CD14-positive monocyte (primary cell): ENCODE measurements at regions not wholly inside any gene's neighbourhood (a gene's known extent, or its start where the extent isn't known, plus 50 kb on each side); places are given as distances from the start of the nearest gene placed in this dataset.

ENCODE experiments used
- DNase-seq, 3 donors: peaks; one replicate each; pipeline ENCODE4 v3.0.0-alpha.2; 2011 to 2022
- H2AFZ ChIP-seq: 2 replicates; pipeline ENCODE4 v1.6.0; 2012; ENCODE audit warnings: mild to moderate bottlenecking, low read depth, low read length, inconsistent platforms; ENCODE audit not compliant: insufficient read depth, poor library complexity, severe bottlenecking
- H3K27ac ChIP-seq, 2 donors: 1 replicate in 1 of 2; 2 replicates in 1 of 2; pipeline ENCODE4 v1.5.1; 2012 to 2013; ENCODE audit warnings: low read length in 2 of 2, control low read depth in 1 of 2, inconsistent platforms in 1 of 2, low read depth in 1 of 2, mild to moderate bottlenecking in 1 of 2
- H3K27me3 ChIP-seq, 2 donors: one replicate each; pipeline versions ENCODE4 v1.6.0 to v1.6.1; 2011 to 2013; ENCODE audit warnings: low read length in 2 of 2; ENCODE audit not compliant: control insufficient read depth in 2 of 2, insufficient read depth in 2 of 2
- H3K36me3 ChIP-seq, 2 donors: replicated peaks in 1 of 2; 1 replicate in 1 of 2; 2 replicates in 1 of 2; pipeline versions ENCODE4 v1.5.1 to v1.6.1; 2012 to 2013; ENCODE audit warnings: low read length in 2 of 2, control low read depth in 1 of 2, inconsistent platforms in 1 of 2, mild to moderate bottlenecking in 1 of 2; ENCODE audit not compliant: insufficient read depth in 2 of 2, control insufficient read depth in 1 of 2
- H3K4me1 ChIP-seq, 2 donors: 1 replicate in 1 of 2; 2 replicates in 1 of 2; pipeline versions ENCODE4 v1.5.1 to v1.6.1; 2012 to 2013; ENCODE audit warnings: low read length in 2 of 2, control low read depth in 1 of 2, inconsistent platforms in 1 of 2, mild to moderate bottlenecking in 1 of 2, moderate library complexity in 1 of 2; ENCODE audit not compliant: insufficient read depth in 2 of 2, control insufficient read depth in 1 of 2
- H3K4me2 ChIP-seq: replicated peaks from 2 replicates; pipeline ENCODE3; 2012; ENCODE audit warnings: low read length, moderate library complexity, mild to moderate bottlenecking; ENCODE audit not compliant: poor library complexity, severe bottlenecking; ENCODE audit errors: extremely low read depth
- H3K4me3 ChIP-seq, 3 experiments: fragments of 200-600 bp in 1 of 3; sonication (generic) in 1 of 3; replicated peaks in 1 of 3; 1 replicate in 2 of 3; 2 replicates in 1 of 3; pipeline ENCODE4 v1.5.1; 2011 to 2013; ENCODE audit warnings: low read length in 3 of 3, mild to moderate bottlenecking in 3 of 3, control low read depth in 2 of 3, low read depth in 2 of 3, inconsistent platforms in 1 of 3, moderate library complexity in 1 of 3
- H3K79me2 ChIP-seq: 2 replicates; pipeline ENCODE4 v1.6.0; 2012; ENCODE audit warnings: mild to moderate bottlenecking, control low read depth, inconsistent platforms, low read length, moderate library complexity; ENCODE audit not compliant: insufficient read depth
- H3K9ac ChIP-seq: 2 replicates; pipeline ENCODE4 v1.6.0; 2017; ENCODE audit warnings: low read length, mild to moderate bottlenecking; ENCODE audit not compliant: insufficient read depth, poor library complexity, severe bottlenecking
- H3K9me3 ChIP-seq, 2 donors: replicated peaks in 1 of 2; 1 replicate in 1 of 2; 2 replicates in 1 of 2; pipeline versions ENCODE4 v1.5.1 to v1.6.1; 2012 to 2013; ENCODE audit warnings: low read length in 2 of 2, control low read depth in 1 of 2; ENCODE audit not compliant: control insufficient read depth in 1 of 2, insufficient read depth in 1 of 2
- H4K20me1 ChIP-seq: 2 replicates; pipeline ENCODE4 v1.6.0; 2012; ENCODE audit warnings: mild to moderate bottlenecking, low read length, control low read depth, moderate library complexity; ENCODE audit not compliant: insufficient read depth
- H3K27ac Mint-ChIP-seq, 7 donors: one replicate each; pipeline ENCODE4 v1.8.0; 2020; ENCODE audit warnings: mild to moderate bottlenecking in 7 of 7, mixed read lengths in 7 of 7, moderate library complexity in 6 of 7, inconsistent platforms in 2 of 7
- H3K27me3 Mint-ChIP-seq, 3 donors: one replicate each; pipeline ENCODE4 v1.8.0; 2021 to 2022; ENCODE audit warnings: low read depth in 3 of 3, mild to moderate bottlenecking in 3 of 3, mixed read lengths in 3 of 3, moderate library complexity in 3 of 3, inconsistent platforms in 1 of 3
- H3K36me3 Mint-ChIP-seq, 2 donors: one replicate each; pipeline ENCODE4 v1.8.0; 2020; ENCODE audit warnings: mixed read lengths in 2 of 2, inconsistent platforms in 1 of 2, mild to moderate bottlenecking in 1 of 2
- H3K4me1 Mint-ChIP-seq: one replicate; pipeline ENCODE4 v1.8.0; 2020; ENCODE audit warnings: mild to moderate bottlenecking, mixed read lengths
- H3K4me3 Mint-ChIP-seq, 2 donors: one replicate each; pipeline ENCODE4 v1.8.0; 2020; ENCODE audit warnings: mild to moderate bottlenecking in 2 of 2, mixed read lengths in 2 of 2, moderate library complexity in 1 of 2
- H3K9me3 Mint-ChIP-seq, 7 donors: one replicate each; pipeline ENCODE4 v1.8.0; 2020 to 2022; ENCODE audit warnings: mixed read lengths in 7 of 7, mild to moderate bottlenecking in 6 of 7, moderate library complexity in 6 of 7, inconsistent platforms in 2 of 7
- CTCF ChIP-seq: fragments of 200-600 bp; IDR thresholded peaks from one replicate; pipeline ENCODE4 v1.8.0; 2022; ENCODE audit warnings: antibody characterized with exemption, mild to moderate bottlenecking
- WGBS: methylation state at CpG from one replicate; pipeline ENCODE4 v1.1.5; 2013; ENCODE audit warnings: missing lambda C conversion rate; ENCODE audit not compliant: insufficient coverage; 5-methylcytosine and 5-hydroxymethylcytosine counted together
- intact Hi-C, 2 donors: fragments of 100-400 bp; cut with micrococcal nuclease; formaldehyde crosslinking; loops; one replicate each; pipeline versions ENCODE4 v1.15.0 to v1.15.1; 2023

- no peak for TF ChIP-seq CTCF
- 97% methylated on average over 9 of the region's 9 CpGs for WGBS
- no peak overlapping the region for H2AFZ ChIP-seq
- H3K4me2 ChIP-seq: no peak overlapping the region
- no peak overlapping the region for H3K4me3 ChIP-seq
- peaks cover 0 to 8% of the 10 kb centered on the region in 2 donors for H3K9me3 ChIP-seq
- no peaks in the 10 kb centered on the region for H3K36me3 Mint-ChIP-seq
- H3K27ac Mint-ChIP-seq: no peak overlapping the region
- no peaks in the 10 kb centered on the region for H3K4me1 ChIP-seq
- peaks cover 0 to 11% (median 7%) of the 10 kb centered on the region in 7 donors for H3K9me3 Mint-ChIP-seq
- H3K27me3 Mint-ChIP-seq: no peaks in the 10 kb centered on the region
- H3K36me3 ChIP-seq: no peaks in the 10 kb centered on the region
- H3K9ac ChIP-seq: no peak overlapping the region
- H3K27me3 ChIP-seq: no peaks in the 10 kb centered on the region
- no peak overlapping the region for H3K27ac ChIP-seq
- H4K20me1 ChIP-seq: no peaks in the 10 kb centered on the region
- no peak for DNase-seq
- no peaks in the 10 kb centered on the region for H3K79me2 ChIP-seq
- H3K4me3 Mint-ChIP-seq: no peak overlapping the region
- intact Hi-C loops: no loop called here
- no peaks in the 10 kb centered on the region for H3K4me1 Mint-ChIP-seq
These were observed 832.6 kb upstream of the TMPRSS15 start for GRCh38 chr21:19236209-19236608.

DNA sequence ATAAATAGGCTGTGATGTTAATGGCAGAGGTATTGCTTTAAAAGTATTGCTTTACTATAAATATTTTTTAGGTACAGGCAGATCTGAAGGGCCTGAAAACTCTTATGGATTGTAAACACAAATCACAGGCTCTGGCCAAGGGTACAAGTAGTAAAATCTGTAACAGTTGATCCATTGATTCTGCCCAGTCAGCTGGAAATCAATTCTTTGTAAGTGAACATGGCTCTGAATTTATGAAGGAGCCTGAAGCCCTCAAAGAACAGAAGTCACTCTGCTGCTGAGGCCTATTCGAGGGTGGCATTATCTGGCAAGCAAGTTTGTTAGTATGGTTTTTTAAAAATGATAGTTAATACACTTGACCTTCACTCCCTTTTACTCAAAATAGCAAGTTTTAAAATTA is 834.0 kb upstream of the TMPRSS15 start:
- H3K9ac ChIP-seq: no peak overlapping the region
- H3K4me3 ChIP-seq: no peak overlapping the region
- no peaks in the 10 kb centered on the region for H3K36me3 Mint-ChIP-seq
- no CpG with 5 or more reads among the region's 1 CpG for WGBS
- no peaks in the 10 kb centered on the region for H3K4me1 ChIP-seq
- intact Hi-C loops: no loop called here
- TF ChIP-seq CTCF: no peak
- H3K9me3 Mint-ChIP-seq: peaks cover 0 to 11% (median 6%) of the 10 kb centered on the region in 7 donors
- peaks cover 0 to 8% of the 10 kb centered on the region in 2 donors for H3K9me3 ChIP-seq
- no peak overlapping the region for H3K27ac ChIP-seq
- H3K4me2 ChIP-seq: no peak overlapping the region
- H3K27ac Mint-ChIP-seq: no peak overlapping the region
- H3K4me1 Mint-ChIP-seq: no peaks in the 10 kb centered on the region
- no peak for DNase-seq
- H3K4me3 Mint-ChIP-seq: no peak overlapping the region
- no peaks in the 10 kb centered on the region for H4K20me1 ChIP-seq
- H3K36me3 ChIP-seq: no peaks in the 10 kb centered on the region
- H2AFZ ChIP-seq: no peak overlapping the region
- no peaks in the 10 kb centered on the region for H3K27me3 ChIP-seq
- no peaks in the 10 kb centered on the region for H3K27me3 Mint-ChIP-seq
- H3K79me2 ChIP-seq: no peaks in the 10 kb centered on the region
